SK-N-SH treated with all-trans-retinoic acid at 6 μM for 48 hours (cell line): ENCODE measurements at regions not wholly inside any gene's neighbourhood (a gene's known extent, or its start where the extent isn't known, plus 50 kb on each side); places are given as distances from the start of the nearest gene placed in this dataset.

Experiments used
- ATAC-seq: fragments of 200-7000 bp; cut with Tn5 transposase; 3 replicates; pipeline ENCODE4 v1.9.1; 2020; ENCODE audit warnings: mild to moderate bottlenecking, moderate library complexity
- ARNTL ChIP-seq: fragments of 450-650 bp; formaldehyde crosslinking; IDR thresholded peaks from 2 replicates; pipeline ENCODE4 v1.5.0; 2020; ENCODE audit warnings: low read depth, mild to moderate bottlenecking, moderate library complexity, borderline replicate concordance
- BACH2 ChIP-seq: fragments of 250-450 bp; sonication (Bioruptor Pico); IDR thresholded peaks from 2 replicates; pipeline ENCODE4 v1.9.0; 2021; ENCODE audit warnings: mild to moderate bottlenecking, borderline replicate concordance
- CSDC2 ChIP-seq: fragments of 250-450 bp; sonication (Bioruptor Pico); IDR thresholded peaks from 2 replicates; pipeline ENCODE4 v1.5.0; 2020; ENCODE audit warnings: mild to moderate bottlenecking, moderate library complexity
- ESRRG ChIP-seq: fragments of 250-450 bp; sonication (Bioruptor Pico); IDR thresholded peaks from 2 replicates; pipeline ENCODE4 v1.6.1; 2021; ENCODE audit warnings: mild to moderate bottlenecking
- GLIS3 ChIP-seq: fragments of 250-450 bp; sonication (Bioruptor Pico); IDR thresholded peaks from 2 replicates; pipeline ENCODE4 v1.5.0; 2020; ENCODE audit warnings: mild to moderate bottlenecking, moderate library complexity
- ISL1 ChIP-seq: fragments of 250-450 bp; sonication (Bioruptor Pico); IDR thresholded peaks from 2 replicates; pipeline ENCODE4 v2.1.2; 2022; ENCODE audit warnings: mild to moderate bottlenecking, moderate library complexity
- OSR1 ChIP-seq: fragments of 250-450 bp; sonication (Bioruptor Pico); IDR thresholded peaks from 2 replicates; pipeline ENCODE4 v1.8.0; 2022; ENCODE audit warnings: moderate library complexity, mild to moderate bottlenecking, inconsistent platforms
- PATZ1 ChIP-seq: fragments of 250-450 bp; sonication (Bioruptor Pico); IDR thresholded peaks from 2 replicates; pipeline ENCODE4 v1.8.0; 2020; ENCODE audit warnings: mild to moderate bottlenecking, moderate library complexity, borderline replicate concordance
- POU6F1 ChIP-seq: fragments of 250-450 bp; sonication (Bioruptor Pico); IDR thresholded peaks from 2 replicates; pipeline ENCODE4 v1.8.0; 2021; ENCODE audit warnings: low read depth, mild to moderate bottlenecking, moderate library complexity, borderline replicate concordance
- PPARA ChIP-seq: fragments of 250-450 bp; sonication (Bioruptor Pico); IDR thresholded peaks from 2 replicates; pipeline ENCODE4 v1.5.0; 2020; ENCODE audit warnings: mild to moderate bottlenecking, borderline replicate concordance
- RARB ChIP-seq: fragments of 250-450 bp; sonication (Bioruptor Pico); IDR thresholded peaks from 2 replicates; pipeline ENCODE4 v1.8.0; 2021; ENCODE audit warnings: mild to moderate bottlenecking, moderate library complexity
- SNAI2 ChIP-seq: fragments of 250-450 bp; sonication (Bioruptor Pico); IDR thresholded peaks from 2 replicates; pipeline ENCODE4 v1.5.0; 2020; ENCODE audit warnings: mild to moderate bottlenecking, moderate library complexity
- TOX ChIP-seq: fragments of 250-450 bp; sonication (Bioruptor Pico); IDR thresholded peaks from 2 replicates; pipeline ENCODE4 v1.8.0; 2021; ENCODE audit warnings: mild to moderate bottlenecking, moderate library complexity, borderline replicate concordance
- ZC3H10 ChIP-seq: fragments of 250-450 bp; sonication (Bioruptor Pico); IDR thresholded peaks from 2 replicates; pipeline ENCODE4 v1.5.1; 2021; ENCODE audit warnings: mild to moderate bottlenecking, moderate library complexity
- ZFP3 ChIP-seq: fragments of 250-450 bp; sonication (Bioruptor Pico); IDR thresholded peaks from 2 replicates; pipeline ENCODE4 v1.5.0; 2020; ENCODE audit warnings: mild to moderate bottlenecking, moderate library complexity
- ZFP30 ChIP-seq: fragments of 450-650 bp; formaldehyde crosslinking; IDR thresholded peaks from 2 replicates; pipeline ENCODE4 v1.5.0; 2022; ENCODE audit warnings: mild to moderate bottlenecking, moderate library complexity
- ZNF565 ChIP-seq: fragments of 450-650 bp; formaldehyde crosslinking; conservative IDR thresholded peaks from 2 replicates; pipeline ENCODE4 v1.5.0; 2020; ENCODE audit warnings: low read depth, mild to moderate bottlenecking, moderate library complexity
- ZNF70 ChIP-seq: fragments of 450-650 bp; formaldehyde crosslinking; IDR thresholded peaks from 2 replicates; pipeline ENCODE4 v1.5.0; 2020; ENCODE audit warnings: mild to moderate bottlenecking, moderate library complexity
- ZNF8 ChIP-seq: fragments of 450-650 bp; formaldehyde crosslinking; IDR thresholded peaks from 2 replicates; pipeline ENCODE4 v1.5.0; 2020; ENCODE audit warnings: mild to moderate bottlenecking, moderate library complexity
- TF ChIP-seq, protein P1 (sequence below): fragments of 250-450 bp; sonication (Bioruptor Pico); IDR thresholded peaks from 2 replicates; pipeline ENCODE4 v1.5.1; 2020; ENCODE audit warnings: low read depth, mild to moderate bottlenecking, moderate library complexity
- TF ChIP-seq, protein P2 (sequence below): fragments of 250-450 bp; sonication (Bioruptor Pico); IDR thresholded peaks from 2 replicates; pipeline ENCODE4 v1.5.1; 2021; ENCODE audit warnings: mild to moderate bottlenecking, moderate library complexity

DNA sequence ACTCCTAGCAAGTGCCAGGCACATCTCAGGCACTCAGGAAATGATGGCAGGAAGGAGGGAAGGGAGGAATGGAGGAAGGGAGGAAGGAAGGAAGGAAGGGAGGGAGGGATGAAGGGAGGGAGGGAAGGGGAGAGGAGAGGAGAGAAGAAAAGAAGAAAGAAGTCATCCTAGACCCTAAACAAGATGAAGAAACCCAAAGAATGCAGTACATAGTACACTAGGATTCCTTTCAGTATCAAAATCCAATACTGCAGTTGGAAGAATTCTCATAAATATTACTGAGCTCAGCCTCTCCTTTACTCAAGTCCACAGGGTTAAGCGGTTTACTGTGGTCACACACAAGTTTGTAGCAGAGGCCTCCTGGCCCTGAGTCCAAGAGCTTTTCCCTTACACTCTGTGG is 155.7 kb upstream of the ETAA1 start:
- no peak for ATAC-seq
- TF ChIP-seq ARNTL (CRISPR knock-in tag), result no peak
- TF ChIP-seq ZFP3 (CRISPR knock-in tag), result no peak
- TF ChIP-seq, all 23 proteins: peak for 0

DNA sequence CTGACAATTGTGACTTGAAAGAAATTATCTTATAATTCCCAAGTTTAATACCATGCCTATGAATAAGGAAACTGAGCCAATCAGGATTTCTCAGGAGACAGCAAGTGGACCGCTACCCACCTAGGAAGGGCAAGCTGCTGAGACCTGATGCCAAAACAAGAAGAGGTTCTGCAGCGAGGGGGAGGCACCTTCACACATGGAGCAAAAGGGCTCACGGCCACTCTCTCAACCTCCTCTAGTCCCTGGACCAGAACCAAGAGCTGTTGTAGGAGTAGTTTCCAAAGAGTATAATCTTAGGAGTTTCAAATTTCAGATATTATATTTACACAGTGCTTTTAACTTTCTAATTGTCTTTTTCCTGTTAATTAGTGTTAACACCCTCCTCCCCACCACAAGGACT is 154.7 kb upstream of the ETAA1 start:
- no peak for TF ChIP-seq ZFP30
- no peak for TF ChIP-seq PATZ1 (CRISPR knock-in tag)
- TF ChIP-seq, protein P1, sequence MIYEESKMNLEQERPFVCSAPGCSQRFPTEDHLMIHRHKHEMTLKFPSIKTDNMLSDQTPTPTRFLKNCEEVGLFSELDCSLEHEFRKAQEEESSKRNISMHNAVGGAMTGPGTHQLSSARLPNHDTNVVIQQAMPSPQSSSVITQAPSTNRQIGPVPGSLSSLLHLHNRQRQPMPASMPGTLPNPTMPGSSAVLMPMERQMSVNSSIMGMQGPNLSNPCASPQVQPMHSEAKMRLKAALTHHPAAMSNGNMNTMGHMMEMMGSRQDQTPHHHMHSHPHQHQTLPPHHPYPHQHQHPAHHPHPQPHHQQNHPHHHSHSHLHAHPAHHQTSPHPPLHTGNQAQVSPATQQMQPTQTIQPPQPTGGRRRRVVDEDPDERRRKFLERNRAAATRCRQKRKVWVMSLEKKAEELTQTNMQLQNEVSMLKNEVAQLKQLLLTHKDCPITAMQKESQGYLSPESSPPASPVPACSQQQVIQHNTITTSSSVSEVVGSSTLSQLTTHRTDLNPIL (CRISPR knock-in tag), result no peak
- TF ChIP-seq ZFP3 (CRISPR knock-in tag), result no peak
- no peak for TF ChIP-seq ZNF8
- no peak for TF ChIP-seq ZNF565
- TF ChIP-seq CSDC2 (CRISPR knock-in tag), result no peak
- no peak for TF ChIP-seq PPARA (CRISPR knock-in tag)
- TF ChIP-seq ISL1 (CRISPR knock-in tag), result no peak
- TF ChIP-seq SNAI2 (CRISPR knock-in tag), result no peak
- TF ChIP-seq RARB (CRISPR knock-in tag), result no peak
- no peak for TF ChIP-seq ZC3H10
- no peak for TF ChIP-seq OSR1 (CRISPR knock-in tag)
- no peak for TF ChIP-seq TOX (CRISPR knock-in tag)
- no peak for TF ChIP-seq POU6F1 (CRISPR knock-in tag)
- TF ChIP-seq ARNTL (CRISPR knock-in tag), result no peak
- no peak for TF ChIP-seq ZNF70
- TF ChIP-seq, protein P2, sequence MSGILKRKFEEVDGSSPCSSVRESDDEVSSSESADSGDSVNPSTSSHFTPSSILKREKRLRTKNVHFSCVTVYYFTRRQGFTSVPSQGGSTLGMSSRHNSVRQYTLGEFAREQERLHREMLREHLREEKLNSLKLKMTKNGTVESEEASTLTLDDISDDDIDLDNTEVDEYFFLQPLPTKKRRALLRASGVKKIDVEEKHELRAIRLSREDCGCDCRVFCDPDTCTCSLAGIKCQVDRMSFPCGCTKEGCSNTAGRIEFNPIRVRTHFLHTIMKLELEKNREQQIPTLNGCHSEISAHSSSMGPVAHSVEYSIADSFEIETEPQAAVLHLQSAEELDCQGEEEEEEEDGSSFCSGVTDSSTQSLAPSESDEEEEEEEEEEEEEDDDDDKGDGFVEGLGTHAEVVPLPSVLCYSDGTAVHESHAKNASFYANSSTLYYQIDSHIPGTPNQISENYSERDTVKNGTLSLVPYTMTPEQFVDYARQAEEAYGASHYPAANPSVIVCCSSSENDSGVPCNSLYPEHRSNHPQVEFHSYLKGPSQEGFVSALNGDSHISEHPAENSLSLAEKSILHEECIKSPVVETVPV, result no peak
- no peak for TF ChIP-seq ESRRG (CRISPR knock-in tag)
- ATAC-seq, result no peak

DNA sequence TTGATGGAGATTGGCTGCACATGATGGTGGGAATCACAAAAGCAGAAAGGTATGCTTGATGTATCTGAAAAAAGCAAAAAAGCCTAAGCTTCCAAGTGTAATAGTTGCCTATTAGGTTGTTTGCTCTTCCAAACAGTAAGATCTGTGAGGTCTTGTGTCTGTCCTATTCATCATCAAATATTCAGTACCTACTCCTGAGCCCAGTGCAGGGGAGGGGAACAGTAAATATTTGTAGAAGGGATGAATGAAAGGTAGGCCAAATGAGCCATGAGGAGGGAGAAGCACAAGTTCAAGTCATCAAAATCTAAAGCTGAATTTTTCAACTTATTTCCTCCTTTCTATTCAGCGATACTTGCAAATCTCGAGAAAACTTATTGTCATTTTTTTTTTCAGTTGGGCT is 153.2 kb upstream of the ETAA1 start:
- TF ChIP-seq PATZ1 (CRISPR knock-in tag), result no peak
- TF ChIP-seq ZFP30, result no peak
- TF ChIP-seq GLIS3, result no peak
- no peak for ATAC-seq

DNA sequence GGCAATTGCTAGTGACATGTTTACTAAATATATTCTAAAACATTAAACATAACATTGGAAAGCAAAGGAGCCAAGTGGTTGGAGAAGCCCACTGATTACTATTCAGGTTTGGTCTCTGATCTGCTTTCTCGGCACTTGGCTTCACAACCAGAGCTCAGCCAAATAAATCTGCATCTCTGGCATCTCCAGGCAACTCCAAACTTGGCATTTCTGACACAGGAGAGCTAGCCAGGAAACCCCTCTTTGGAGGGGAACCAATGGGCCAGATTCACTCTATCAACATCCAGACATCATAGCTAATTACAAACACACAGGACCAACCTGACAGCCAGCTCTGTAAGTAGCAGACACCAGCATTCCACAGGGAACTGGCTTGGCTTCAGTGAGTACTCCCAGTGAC is 150.3 kb upstream of the ETAA1 start:
- TF ChIP-seq TOX (CRISPR knock-in tag) (no peak), ISL1 (CRISPR knock-in tag) (no peak), ZNF8 (no peak), OSR1 (CRISPR knock-in tag) (no peak), ESRRG (CRISPR knock-in tag) (no peak), RARB (CRISPR knock-in tag) (no peak), ARNTL (CRISPR knock-in tag) (no peak), BACH2 (no peak), SNAI2 (CRISPR knock-in tag) (no peak), GLIS3 (no peak), ZFP3 (CRISPR knock-in tag) (no peak)
- TF ChIP-seq, protein P2, result no peak
- no peak for ATAC-seq
